ENCODE measurements at regions not wholly inside any gene's neighbourhood (a gene's known extent, or its start where the extent isn't known, plus 50 kb on each side); places are given as distances from the start of the nearest gene placed in this dataset.
"Not testable (repeated sequence)": the region's sequence is repeated elsewhere in the genome, so short reads cannot be mapped to it uniquely, and the experiment has no call there.

- no peak overlapping the region for H3K27ac ChIP-seq (ENCODE audit: low read length)
- Mint-ChIP-seq H3K4me1 (no peaks in the 10 kb centered on the region), H3K27ac (no peak overlapping the region), H3K4me3 (no peak overlapping the region), H3K9me3 (peaks cover 16 to 40% of the 10 kb centered on the region in 2 donors), H3K36me3 (peaks cover 2% of the 10 kb centered on the region), H3K27me3 (ENCODE audit: low read depth in 2 of 2) (no peaks in the 10 kb centered on the region)
- H3K9me3 ChIP-seq (ENCODE audit: control insufficient read depth, insufficient read depth, low read length) = no peaks in the 10 kb centered on the region
- H3K36me3 ChIP-seq (ENCODE audit: control insufficient read depth, insufficient read depth, low read length) = no peaks in the 10 kb centered on the region
- H3K4me1 ChIP-seq (ENCODE audit: control insufficient read depth, insufficient read depth, low read length) = no peaks in the 10 kb centered on the region
- TF ChIP-seq, protein P1, sequence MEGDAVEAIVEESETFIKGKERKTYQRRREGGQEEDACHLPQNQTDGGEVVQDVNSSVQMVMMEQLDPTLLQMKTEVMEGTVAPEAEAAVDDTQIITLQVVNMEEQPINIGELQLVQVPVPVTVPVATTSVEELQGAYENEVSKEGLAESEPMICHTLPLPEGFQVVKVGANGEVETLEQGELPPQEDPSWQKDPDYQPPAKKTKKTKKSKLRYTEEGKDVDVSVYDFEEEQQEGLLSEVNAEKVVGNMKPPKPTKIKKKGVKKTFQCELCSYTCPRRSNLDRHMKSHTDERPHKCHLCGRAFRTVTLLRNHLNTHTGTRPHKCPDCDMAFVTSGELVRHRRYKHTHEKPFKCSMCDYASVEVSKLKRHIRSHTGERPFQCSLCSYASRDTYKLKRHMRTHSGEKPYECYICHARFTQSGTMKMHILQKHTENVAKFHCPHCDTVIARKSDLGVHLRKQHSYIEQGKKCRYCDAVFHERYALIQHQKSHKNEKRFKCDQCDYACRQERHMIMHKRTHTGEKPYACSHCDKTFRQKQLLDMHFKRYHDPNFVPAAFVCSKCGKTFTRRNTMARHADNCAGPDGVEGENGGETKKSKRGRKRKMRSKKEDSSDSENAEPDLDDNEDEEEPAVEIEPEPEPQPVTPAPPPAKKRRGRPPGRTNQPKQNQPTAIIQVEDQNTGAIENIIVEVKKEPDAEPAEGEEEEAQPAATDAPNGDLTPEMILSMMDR (IDR thresholded peaks at IDR 0.05) = no peak
- intact Hi-C loops (cut with micrococcal nuclease) = no loop called here
- ATAC-seq (no peak), DNase-seq (no peak)
- no peak overlapping the region for H3K4me3 ChIP-seq (ENCODE audit: low read length)
- no peaks in the 10 kb centered on the region for H3K27me3 ChIP-seq (ENCODE audit: control insufficient read depth, insufficient read depth, low read length)
Measured at GRCh38 chr12:87201598-87201997, 827.6 kb downstream of the C12orf50 start.

- intact Hi-C loops (cut with micrococcal nuclease) = no loop called here
- no peaks in the 10 kb centered on the region for H3K27me3 ChIP-seq (ENCODE audit: control insufficient read depth, insufficient read depth, low read length)
- Mint-ChIP-seq H3K36me3 (no peaks in the 10 kb centered on the region), H3K27me3 (ENCODE audit: low read depth in 2 of 2) (no peaks in the 10 kb centered on the region), H3K4me3 (no peak overlapping the region), H3K9me3 (peaks cover 12 to 32% of the 10 kb centered on the region in 2 donors), H3K27ac (no peak overlapping the region), H3K4me1 (no peaks in the 10 kb centered on the region)
- no peak overlapping the region for H3K4me3 ChIP-seq (ENCODE audit: low read length)
- DNase-seq (no peak), ATAC-seq (no peak)
- no peaks in the 10 kb centered on the region for H3K4me1 ChIP-seq (ENCODE audit: control insufficient read depth, insufficient read depth, low read length)
- no peaks in the 10 kb centered on the region for H3K36me3 ChIP-seq (ENCODE audit: control insufficient read depth, insufficient read depth, low read length)
- TF ChIP-seq, protein P1 (IDR thresholded peaks at IDR 0.05) = no peak
- H3K9me3 ChIP-seq (ENCODE audit: control insufficient read depth, insufficient read depth, low read length) = no peaks in the 10 kb centered on the region
- 93% methylated on average over 1 of the region's 1 CpG for WGBS (ENCODE audit: insufficient coverage)
- H3K27ac ChIP-seq (ENCODE audit: low read length) = no peak overlapping the region
Measured at GRCh38 chr12:87200289-87200979, 828.8 kb downstream of the C12orf50 start.

DNA sequence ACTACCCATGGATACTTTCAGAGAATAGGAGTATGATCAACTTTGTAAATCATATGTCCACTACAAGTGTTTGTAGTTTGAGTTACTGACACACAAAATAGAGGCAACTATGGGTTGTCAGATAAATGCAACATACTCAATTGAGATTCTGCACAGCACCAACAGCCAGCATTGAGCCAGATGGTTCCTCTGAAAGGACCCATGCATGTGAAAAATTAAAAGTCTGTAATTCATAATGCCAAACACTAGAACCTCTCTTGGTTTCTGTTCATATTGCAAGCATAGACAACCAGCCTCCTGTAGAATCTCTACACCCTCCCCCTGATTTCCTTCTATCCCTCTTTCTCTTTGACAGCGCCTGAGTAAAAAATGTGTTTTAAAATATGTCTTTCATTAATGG, 831.0 kb downstream of the C12orf50 start:
- H3K9me3 Mint-ChIP-seq = peaks cover 6 to 24% of the 10 kb centered on the region in 2 donors
- TF ChIP-seq, protein P1 (IDR thresholded peaks at IDR 0.05) = no peak
- H3K4me1 ChIP-seq (ENCODE audit: control insufficient read depth, insufficient read depth, low read length) = no peaks in the 10 kb centered on the region
- no peak overlapping the region for H3K27ac Mint-ChIP-seq
- H3K4me3 Mint-ChIP-seq = no peak overlapping the region
- no CpG with 5 or more reads among the region's 1 CpG for WGBS (ENCODE audit: insufficient coverage)
- no peak overlapping the region for H3K4me3 ChIP-seq (ENCODE audit: low read length)
- ATAC-seq (no peak), DNase-seq (no peak)
- no peaks in the 10 kb centered on the region for H3K4me1 Mint-ChIP-seq
- H3K36me3 ChIP-seq (ENCODE audit: control insufficient read depth, insufficient read depth, low read length) = no peaks in the 10 kb centered on the region
- no peak overlapping the region for H3K27ac ChIP-seq (ENCODE audit: low read length)
- H3K27me3 Mint-ChIP-seq (ENCODE audit: low read depth in 2 of 2) = no peaks in the 10 kb centered on the region
- no peaks in the 10 kb centered on the region for H3K9me3 ChIP-seq (ENCODE audit: control insufficient read depth, insufficient read depth, low read length)
- no peaks in the 10 kb centered on the region for H3K27me3 ChIP-seq (ENCODE audit: control insufficient read depth, insufficient read depth, low read length)
- no peaks in the 10 kb centered on the region for H3K36me3 Mint-ChIP-seq
- intact Hi-C loops (cut with micrococcal nuclease) = no loop called here

GRCh38 chr12:87196321-87196720, 832.9 kb downstream of the C12orf50 start:
- no peaks in the 10 kb centered on the region for H3K36me3 Mint-ChIP-seq
- Histone ChIP-seq H3K9me3 (ENCODE audit: control insufficient read depth, insufficient read depth, low read length) (no peaks in the 10 kb centered on the region), H3K36me3 (ENCODE audit: control insufficient read depth, insufficient read depth, low read length) (no peaks in the 10 kb centered on the region), H3K4me1 (ENCODE audit: control insufficient read depth, insufficient read depth, low read length) (no peaks in the 10 kb centered on the region), H3K27me3 (ENCODE audit: control insufficient read depth, insufficient read depth, low read length) (no peaks in the 10 kb centered on the region), H3K27ac (ENCODE audit: low read length) (no peak overlapping the region), H3K4me3 (ENCODE audit: low read length) (no peak overlapping the region)
- no peaks in the 10 kb centered on the region for H3K4me1 Mint-ChIP-seq
- TF ChIP-seq, protein P1 (IDR thresholded peaks at IDR 0.05) = no peak
- H3K4me3 Mint-ChIP-seq = no peak overlapping the region
- 87% methylated on average over 2 of the region's 2 CpGs for WGBS (ENCODE audit: insufficient coverage)
- no peaks in the 10 kb centered on the region for H3K27me3 Mint-ChIP-seq (ENCODE audit: low read depth in 2 of 2)
- ATAC-seq = no peak
- no peak for DNase-seq
- H3K9me3 Mint-ChIP-seq = peaks cover 6 to 21% of the 10 kb centered on the region in 2 donors
- intact Hi-C loops (cut with micrococcal nuclease) = no loop called here
- no peak overlapping the region for H3K27ac Mint-ChIP-seq

DNA sequence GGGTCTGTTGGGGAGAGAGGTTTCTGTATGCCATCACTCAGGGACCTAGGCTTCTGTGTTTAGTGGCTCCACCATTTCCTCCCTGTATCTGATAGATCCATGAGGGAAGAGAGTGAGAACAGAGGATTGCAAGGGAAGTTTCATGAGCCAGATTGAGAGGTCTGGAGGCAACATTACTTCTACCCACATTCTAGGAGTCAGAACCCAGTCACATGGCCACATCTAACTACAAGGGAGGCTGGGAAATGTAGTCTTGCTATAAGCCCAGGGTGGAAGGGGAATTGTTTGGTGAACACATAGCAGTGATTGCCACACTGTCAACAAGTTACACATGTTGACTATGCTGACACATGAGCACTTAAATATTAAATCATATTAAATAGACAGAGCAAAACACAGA, 834.8 kb downstream of the C12orf50 start:
- H3K36me3 Mint-ChIP-seq; H3K27ac Mint-ChIP-seq; H3K27me3 Mint-ChIP-seq (ENCODE audit: low read depth in 2 of 2); H3K9me3 ChIP-seq (ENCODE audit: control insufficient read depth, insufficient read depth, low read length); ATAC-seq; H3K27ac ChIP-seq (ENCODE audit: low read length); H3K36me3 ChIP-seq (ENCODE audit: control insufficient read depth, insufficient read depth, low read length); H3K27me3 ChIP-seq (ENCODE audit: control insufficient read depth, insufficient read depth, low read length); intact Hi-C loops (cut with micrococcal nuclease); H3K4me3 ChIP-seq (ENCODE audit: low read length); H3K4me1 Mint-ChIP-seq; H3K4me1 ChIP-seq (ENCODE audit: control insufficient read depth, insufficient read depth, low read length); DNase-seq; H3K4me3 Mint-ChIP-seq: not testable (repeated sequence)
- peaks cover 3 to 13% of the 10 kb centered on the region in 2 donors for H3K9me3 Mint-ChIP-seq
